GM15510 (cell line): ENCODE measurements at regions not wholly inside any gene's neighbourhood (a gene's known extent, or its start where the extent isn't known, plus 50 kb on each side); places are given as distances from the start of the nearest gene placed in this dataset.

ENCODE experiments used
- POLR2A ChIP-seq: IDR thresholded peaks from 3 replicates; pipeline ENCODE4 v1.6.1; 2011; ENCODE audit warnings: borderline replicate concordance; ENCODE audit not compliant: insufficient read length; ENCODE audit errors: extremely low read depth

DNA sequence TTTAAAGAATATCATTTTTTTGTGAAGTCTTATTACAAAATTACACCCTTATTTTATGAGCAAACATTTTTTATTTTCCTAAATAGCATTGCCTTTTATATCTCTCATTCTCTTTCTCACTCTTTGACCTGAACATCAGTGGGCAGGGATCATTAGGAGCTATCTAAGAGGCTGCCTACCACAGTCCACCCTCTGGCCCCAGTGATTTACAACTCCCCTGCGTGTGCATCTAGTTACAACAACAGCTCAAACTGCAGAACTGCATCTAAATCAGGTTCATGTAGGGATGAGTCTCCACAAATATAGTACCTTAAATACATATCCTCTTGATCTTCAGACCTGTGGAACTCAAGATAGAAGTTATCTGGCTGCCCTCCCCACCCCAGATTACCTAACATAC is 172.4 kb upstream of the CXCR4 start:
- TF ChIP-seq POLR2A, result no peak

- TF ChIP-seq POLR2A, result no peak
Observed at GRCh38 chr2:136288249-136288648, 170.3 kb upstream of the CXCR4 start.

- TF ChIP-seq POLR2A, result no peak
Observed at GRCh38 chr2:136286423-136286822, 168.5 kb upstream of the CXCR4 start.

DNA sequence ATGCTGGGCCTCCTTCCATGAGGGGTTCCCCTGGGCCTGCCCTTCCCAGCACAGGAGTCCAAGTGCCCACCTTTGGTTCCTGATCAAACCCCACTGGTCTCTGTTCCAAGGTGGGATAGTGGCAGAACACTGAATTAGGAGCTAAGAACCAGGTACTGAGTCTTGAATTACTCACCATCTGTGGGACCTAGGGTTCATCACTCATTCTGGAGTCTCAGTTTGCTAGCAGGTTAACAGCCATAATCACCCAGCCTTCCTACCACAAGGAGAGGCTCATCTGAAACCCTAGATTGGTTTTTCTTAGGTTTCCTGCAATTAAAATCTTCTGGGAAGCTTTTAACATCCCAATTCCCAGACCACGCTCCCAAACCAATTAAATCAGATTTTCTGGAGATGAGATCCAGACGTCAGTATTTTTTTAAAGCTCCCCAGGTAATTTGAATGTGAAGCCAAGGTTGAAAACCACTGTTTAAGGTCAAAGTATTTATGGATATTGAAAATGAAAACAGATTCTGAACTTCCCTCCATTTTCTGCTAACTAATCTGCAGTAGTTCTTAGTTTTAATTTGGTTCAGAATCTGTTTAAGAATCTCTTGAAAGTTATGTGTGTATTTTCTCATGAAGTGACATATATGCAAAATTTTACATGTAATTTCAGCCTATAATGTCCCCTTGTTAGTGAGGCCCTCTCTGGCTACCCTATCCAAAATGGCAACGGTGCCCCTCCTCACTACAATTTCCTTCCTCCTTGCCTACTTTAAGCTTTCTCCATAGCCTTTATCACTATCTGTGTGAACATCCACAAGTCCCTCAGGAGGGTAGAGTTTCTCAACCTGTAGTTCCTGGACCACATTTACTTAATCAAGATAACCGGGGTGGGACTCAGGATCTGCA is 166.5 kb upstream of the CXCR4 start:
- TF ChIP-seq POLR2A, result no peak

DNA sequence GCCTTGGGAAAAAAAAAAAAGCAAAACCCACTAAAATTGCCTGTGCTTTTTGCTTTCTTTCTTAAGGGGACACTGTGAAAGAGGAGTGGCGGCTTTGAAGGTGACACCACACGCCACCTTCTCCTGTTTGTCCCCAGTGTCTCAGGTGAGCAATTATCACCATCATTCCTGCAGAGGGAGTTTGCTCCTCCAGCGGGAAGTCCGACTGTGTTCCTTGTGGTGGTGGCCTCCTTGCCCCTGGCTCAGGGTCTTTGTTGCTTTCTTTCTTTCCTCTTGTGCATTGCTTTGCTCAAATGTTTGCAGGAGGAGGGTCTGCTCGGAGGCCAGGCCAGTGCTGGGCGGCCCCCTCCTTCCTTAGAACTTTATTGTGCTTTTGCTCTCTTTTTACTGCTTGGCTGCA is 164.3 kb upstream of the CXCR4 start:
- no peak for TF ChIP-seq POLR2A

GRCh38 chr2:136281281-136282114 is 163.5 kb upstream of the CXCR4 start:
- no peak for TF ChIP-seq POLR2A

DNA sequence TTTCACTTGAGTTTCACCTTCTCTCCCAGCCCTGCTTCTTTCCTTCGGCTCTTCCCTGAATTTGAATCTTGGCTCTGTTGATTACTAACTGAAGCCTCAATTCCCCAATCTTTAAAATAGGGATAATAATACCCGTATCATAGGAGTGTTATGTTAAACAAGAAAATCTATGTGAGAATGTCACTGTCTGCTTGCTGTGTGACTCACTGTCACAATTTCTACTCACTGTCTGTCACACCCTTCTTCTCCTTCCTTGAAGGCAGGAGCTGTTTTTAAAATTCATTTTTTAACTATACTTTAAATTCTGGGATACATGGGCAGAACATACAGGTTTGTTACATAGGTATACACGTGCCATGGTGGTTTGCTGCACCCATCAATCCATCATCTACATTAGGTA is 141.6 kb upstream of the CXCR4 start:
- no peak for TF ChIP-seq POLR2A

- no peak for TF ChIP-seq POLR2A
Observed at GRCh38 chr2:136257893-136258292, 139.9 kb upstream of the CXCR4 start.

GRCh38 chr2:136255648-136256461 is 137.9 kb upstream of the CXCR4 start:
- TF ChIP-seq POLR2A, result no peak

DNA sequence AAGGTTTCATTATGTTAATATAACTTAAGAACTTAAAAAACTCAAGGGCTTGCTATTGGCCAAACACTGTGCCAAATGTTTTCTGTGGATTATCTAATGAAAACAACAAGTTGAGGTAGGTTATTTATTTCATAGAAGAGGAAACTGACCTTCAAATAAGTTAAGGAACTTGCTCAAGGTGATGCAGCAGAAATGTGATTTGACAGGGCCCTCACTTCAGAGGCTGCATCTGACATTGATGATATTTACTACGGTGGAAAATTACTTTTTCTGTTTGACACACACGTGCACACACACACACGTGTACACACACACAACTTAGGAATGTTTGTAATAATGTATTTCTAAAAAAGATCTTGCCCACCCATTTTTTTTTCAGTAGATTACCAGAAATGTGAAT is 137.2 kb upstream of the CXCR4 start:
- TF ChIP-seq POLR2A, result no peak

DNA sequence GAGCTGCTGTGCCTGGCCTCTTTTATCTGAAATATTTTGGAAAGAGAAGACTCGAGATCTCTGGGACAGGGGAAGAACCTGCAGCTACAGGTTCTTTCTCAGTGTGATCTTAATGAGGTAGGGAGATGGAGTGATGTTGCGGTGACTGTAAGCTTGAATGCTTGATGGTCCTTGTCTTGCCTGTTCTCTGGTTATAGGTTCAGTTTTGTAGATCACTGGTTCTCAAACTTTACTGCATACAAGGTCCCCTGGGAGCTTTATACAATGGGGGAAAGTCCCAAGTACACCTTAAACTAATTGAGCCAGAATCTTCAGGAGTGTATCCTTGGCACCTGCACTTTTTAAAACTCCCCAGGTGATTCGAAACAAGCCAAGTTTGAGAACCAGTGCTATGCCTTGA is 136.7 kb upstream of the CXCR4 start:
- TF ChIP-seq POLR2A, result no peak

- no peak for TF ChIP-seq POLR2A
Observed at GRCh38 chr2:136253288-136254004, 135.5 kb upstream of the CXCR4 start.

DNA sequence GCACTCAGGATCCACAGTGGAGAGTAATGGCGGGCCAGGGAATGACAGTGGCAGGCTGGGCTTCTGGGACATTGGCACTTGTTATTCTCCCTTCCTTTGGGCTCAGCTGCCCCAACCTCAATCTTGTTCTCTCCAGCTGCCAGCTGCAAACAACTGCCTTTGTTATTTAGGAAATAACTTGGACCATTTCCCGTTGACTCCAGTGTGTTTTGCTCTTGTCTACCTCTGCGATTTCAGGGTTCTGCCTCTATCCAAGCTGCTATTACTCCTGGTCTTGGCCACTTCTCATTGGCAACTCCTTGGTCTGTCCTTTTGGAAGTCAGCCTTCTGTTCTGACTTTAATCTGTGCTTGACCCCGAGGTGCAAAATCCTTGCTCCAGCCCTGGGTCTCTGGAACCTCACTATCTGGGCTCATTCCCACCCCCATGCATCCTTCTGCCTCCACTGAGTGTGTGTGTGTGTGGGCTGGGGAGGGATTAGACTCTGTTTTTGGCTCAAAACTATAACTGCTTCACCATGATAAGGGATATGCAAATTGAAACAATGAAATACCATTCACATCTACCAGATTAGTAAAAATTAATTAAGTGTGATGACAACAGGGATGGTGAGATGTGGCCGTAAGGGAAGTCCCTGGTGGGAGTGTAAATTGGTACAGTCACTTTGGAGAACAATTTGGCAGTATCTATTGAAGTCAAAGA is 134.1 kb upstream of the CXCR4 start:
- TF ChIP-seq POLR2A, result no peak
